ENCODE measurements at regions not wholly inside any gene's neighbourhood (a gene's known extent, or its start where the extent isn't known, plus 50 kb on each side); places are given as distances from the start of the nearest gene placed in this dataset.

DNA sequence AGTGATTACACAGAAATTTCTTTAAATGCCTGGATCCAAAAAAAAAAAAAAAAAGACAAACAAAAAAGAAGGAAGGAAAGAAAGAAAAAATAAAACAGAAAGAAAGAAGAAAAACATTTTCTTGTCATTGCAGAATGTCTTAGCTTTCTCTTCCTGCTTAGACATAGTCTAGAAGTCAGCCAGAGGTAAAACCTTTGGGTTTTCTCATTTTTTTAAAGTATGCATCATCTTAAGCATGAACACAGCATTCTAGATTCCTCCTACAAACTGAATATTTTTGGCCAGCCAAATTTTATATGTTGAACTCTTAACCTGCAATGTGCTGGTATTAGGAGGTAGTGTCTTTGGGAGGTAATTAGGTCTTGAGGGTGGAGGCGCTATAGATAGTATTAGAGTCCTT, 243.9 kb downstream of the TRIB2 start:
- Mint-ChIP-seq H3K27me3 (no peaks in the 10 kb centered on the region), H3K4me3 (ENCODE audit: low read depth) (no peak overlapping the region), H3K27ac (no peak overlapping the region), H3K9me3 (ENCODE audit: low read depth) (peaks cover 5% of the 10 kb centered on the region), H3K4me1 (ENCODE audit: low read depth) (no peaks in the 10 kb centered on the region), H3K36me3 (ENCODE audit: insufficient read depth) (no peaks in the 10 kb centered on the region)
- TF ChIP-seq, protein P1, sequence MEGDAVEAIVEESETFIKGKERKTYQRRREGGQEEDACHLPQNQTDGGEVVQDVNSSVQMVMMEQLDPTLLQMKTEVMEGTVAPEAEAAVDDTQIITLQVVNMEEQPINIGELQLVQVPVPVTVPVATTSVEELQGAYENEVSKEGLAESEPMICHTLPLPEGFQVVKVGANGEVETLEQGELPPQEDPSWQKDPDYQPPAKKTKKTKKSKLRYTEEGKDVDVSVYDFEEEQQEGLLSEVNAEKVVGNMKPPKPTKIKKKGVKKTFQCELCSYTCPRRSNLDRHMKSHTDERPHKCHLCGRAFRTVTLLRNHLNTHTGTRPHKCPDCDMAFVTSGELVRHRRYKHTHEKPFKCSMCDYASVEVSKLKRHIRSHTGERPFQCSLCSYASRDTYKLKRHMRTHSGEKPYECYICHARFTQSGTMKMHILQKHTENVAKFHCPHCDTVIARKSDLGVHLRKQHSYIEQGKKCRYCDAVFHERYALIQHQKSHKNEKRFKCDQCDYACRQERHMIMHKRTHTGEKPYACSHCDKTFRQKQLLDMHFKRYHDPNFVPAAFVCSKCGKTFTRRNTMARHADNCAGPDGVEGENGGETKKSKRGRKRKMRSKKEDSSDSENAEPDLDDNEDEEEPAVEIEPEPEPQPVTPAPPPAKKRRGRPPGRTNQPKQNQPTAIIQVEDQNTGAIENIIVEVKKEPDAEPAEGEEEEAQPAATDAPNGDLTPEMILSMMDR (IDR thresholded peaks at IDR 0.05; ENCODE audit: unreplicated experiment) = no peak
- DNase-seq (ENCODE audit: low spot score, unreplicated experiment) = no peak

DNA sequence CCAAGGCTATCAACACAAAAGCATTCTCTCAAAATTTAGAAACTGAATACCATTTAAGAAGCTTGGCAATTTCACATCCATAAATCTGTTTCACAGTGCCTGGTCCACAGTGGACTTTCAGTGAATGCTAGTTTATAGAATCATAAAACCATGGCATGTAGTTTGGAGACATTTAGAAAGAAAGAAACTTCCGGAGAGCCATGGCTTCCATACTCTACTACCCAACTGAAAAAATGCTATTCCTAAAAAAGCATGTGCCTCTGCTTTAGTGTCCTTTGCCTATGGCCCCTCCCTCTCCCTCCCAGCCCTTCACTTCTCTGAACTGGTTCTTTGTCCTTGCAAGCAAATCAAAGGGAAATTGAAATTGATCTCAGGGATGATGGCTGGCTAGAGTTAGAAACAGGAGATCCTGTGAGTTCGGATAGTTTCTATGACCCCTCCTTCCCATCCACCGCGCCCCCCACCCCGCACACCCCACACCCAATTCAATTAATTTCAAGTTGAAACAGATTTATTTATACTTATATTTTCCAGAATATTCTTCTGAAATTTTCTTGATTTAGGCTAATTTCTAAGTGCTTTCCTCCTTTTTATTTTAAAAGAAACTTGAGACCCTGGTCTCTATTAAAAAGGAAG, 248.3 kb downstream of the TRIB2 start:
- no peaks in the 10 kb centered on the region for H3K4me1 Mint-ChIP-seq (ENCODE audit: low read depth)
- TF ChIP-seq, protein P1 (IDR thresholded peaks at IDR 0.05; ENCODE audit: unreplicated experiment) = no peak
- no peaks in the 10 kb centered on the region for H3K36me3 Mint-ChIP-seq (ENCODE audit: insufficient read depth)
- no peaks in the 10 kb centered on the region for H3K27me3 Mint-ChIP-seq
- no peak overlapping the region for H3K4me3 Mint-ChIP-seq (ENCODE audit: low read depth)
- DNase-seq (ENCODE audit: low spot score, unreplicated experiment) = no peak
- no peak overlapping the region for H3K27ac Mint-ChIP-seq
- H3K9me3 Mint-ChIP-seq (ENCODE audit: low read depth) = peaks cover 1% of the 10 kb centered on the region

DNA sequence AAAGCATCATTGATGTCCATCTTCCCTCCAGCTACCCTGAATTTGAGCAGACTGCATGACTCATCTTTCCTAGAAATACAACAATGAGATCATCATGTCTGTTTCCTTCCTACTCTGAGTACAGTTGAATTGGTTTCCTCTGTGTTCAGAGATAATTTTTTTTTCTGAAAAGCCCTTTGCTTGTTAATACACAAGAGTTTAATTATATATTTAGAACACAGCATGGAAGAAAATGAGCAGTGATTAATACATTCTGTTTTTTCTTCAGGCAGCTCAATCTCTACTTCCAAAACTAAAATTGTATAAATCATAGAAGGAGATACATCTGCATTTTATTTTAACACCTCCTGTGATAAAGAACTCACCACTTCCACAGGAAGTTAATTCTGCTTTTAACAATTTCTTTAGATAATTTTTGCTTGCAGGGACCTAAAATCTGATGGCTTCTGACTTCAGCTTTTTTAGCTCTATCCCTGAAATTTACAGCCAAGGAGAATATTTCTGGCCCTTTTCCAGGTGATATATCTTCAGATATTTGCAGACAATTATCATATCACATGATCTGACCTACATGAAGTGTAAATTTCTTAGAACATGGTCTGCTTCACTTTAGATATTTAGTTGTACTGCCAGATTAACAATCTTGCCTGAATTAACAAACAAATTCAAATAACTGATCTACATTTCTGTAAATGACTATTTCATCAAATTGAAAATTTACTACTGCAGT, 249.0 kb downstream of the TRIB2 start:
- no peaks in the 10 kb centered on the region for H3K36me3 Mint-ChIP-seq (ENCODE audit: insufficient read depth)
- no peaks in the 10 kb centered on the region for H3K27me3 Mint-ChIP-seq
- no peak overlapping the region for H3K27ac Mint-ChIP-seq
- no peaks in the 10 kb centered on the region for H3K4me1 Mint-ChIP-seq (ENCODE audit: low read depth)
- TF ChIP-seq, protein P1 (IDR thresholded peaks at IDR 0.05; ENCODE audit: unreplicated experiment) = no peak
- H3K9me3 Mint-ChIP-seq (ENCODE audit: low read depth) = no peaks in the 10 kb centered on the region
- no peak overlapping the region for H3K4me3 Mint-ChIP-seq (ENCODE audit: low read depth)
- no peak for DNase-seq (ENCODE audit: low spot score, unreplicated experiment)

DNA sequence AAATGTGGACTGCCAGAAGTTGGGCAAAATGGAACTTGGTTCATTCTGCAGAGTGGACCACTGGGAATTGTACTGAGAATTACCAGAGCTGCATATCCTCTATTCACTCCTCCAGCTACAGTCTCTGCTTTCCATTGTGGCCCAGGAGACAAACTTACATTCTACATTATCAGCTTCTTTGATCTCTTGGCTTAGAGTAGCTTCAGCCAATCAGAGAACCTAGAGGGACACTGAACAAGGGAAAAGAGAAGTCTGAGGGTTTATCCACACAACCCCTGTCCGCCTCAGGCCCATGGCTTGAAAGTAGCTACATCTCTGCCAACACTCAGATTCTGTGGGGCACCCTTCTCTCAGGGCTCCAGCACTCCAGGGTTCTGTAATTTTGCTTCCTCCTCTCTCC, 251.1 kb downstream of the TRIB2 start:
- Mint-ChIP-seq H3K36me3 (ENCODE audit: insufficient read depth) (no peaks in the 10 kb centered on the region), H3K4me3 (ENCODE audit: low read depth) (no peak overlapping the region), H3K27me3 (no peaks in the 10 kb centered on the region), H3K27ac (no peak overlapping the region), H3K4me1 (ENCODE audit: low read depth) (no peaks in the 10 kb centered on the region), H3K9me3 (ENCODE audit: low read depth) (peaks cover 5% of the 10 kb centered on the region)
- no peak for DNase-seq (ENCODE audit: low spot score, unreplicated experiment)
- TF ChIP-seq, protein P1 (IDR thresholded peaks at IDR 0.05; ENCODE audit: unreplicated experiment) = no peak

DNA sequence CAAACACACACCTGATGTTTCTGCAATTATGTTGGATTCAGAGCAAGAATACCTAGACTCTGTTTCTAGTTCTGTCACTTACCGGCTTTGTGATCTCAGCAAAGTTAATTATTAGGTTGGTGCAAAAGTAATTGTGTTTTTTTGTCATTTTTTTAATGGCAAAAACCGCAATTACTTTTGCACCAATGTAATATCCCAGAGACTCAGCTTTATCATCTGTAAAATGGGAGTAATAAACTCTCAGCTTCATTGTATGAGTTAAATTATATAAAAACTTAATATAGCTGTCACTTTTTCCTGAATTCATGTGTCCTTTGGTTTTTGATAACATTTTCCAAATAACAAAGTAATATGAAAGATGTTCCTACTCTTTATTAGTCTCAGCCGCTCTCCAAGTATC, 251.7 kb downstream of the TRIB2 start:
- TF ChIP-seq, protein P1 (IDR thresholded peaks at IDR 0.05; ENCODE audit: unreplicated experiment) = no peak
- Mint-ChIP-seq H3K9me3 (ENCODE audit: low read depth) (peaks cover 5% of the 10 kb centered on the region), H3K36me3 (ENCODE audit: insufficient read depth) (no peaks in the 10 kb centered on the region)

More for the DNA sequence above, 251.7 kb downstream of the TRIB2 start:
- H3K27ac Mint-ChIP-seq = no peak overlapping the region
- no peak overlapping the region for H3K4me3 Mint-ChIP-seq (ENCODE audit: low read depth)
- DNase-seq (ENCODE audit: low spot score, unreplicated experiment) = no peak
- no peaks in the 10 kb centered on the region for H3K27me3 Mint-ChIP-seq
- no peaks in the 10 kb centered on the region for H3K4me1 Mint-ChIP-seq (ENCODE audit: low read depth)
